Activated T-cell treated with anti-CD3 and anti-CD28 coated beads, Interleukin-2, amount 50 U/mL, for 48 hours (primary cell): ENCODE measurements at regions not wholly inside any gene's neighbourhood (a gene's known extent, or its start where the extent isn't known, plus 50 kb on each side); places are given as distances from the start of the nearest gene placed in this dataset.
A peak's percentile ranks its signal among the peaks of the same experiment; 100 is the strongest.

Experiments
- DNase-seq, 2 experiments: peaks; one replicate each; pipeline ENCODE4 v3.0.0-alpha.2; 2020

- DNase-seq, result peak; percentile 43 to 52
Observed at GRCh38 chr1:25033828-25034705, 104.0 kb upstream of the RUNX3 start.

- DNase-seq, result peak; percentile 36 to 42
Observed at GRCh38 chr1:25033030-25033827, 103.2 kb upstream of the RUNX3 start.

- DNase-seq, result peak; percentile 60 to 63
Observed at GRCh38 chr1:25031966-25032667, 102.0 kb upstream of the RUNX3 start.

- DNase-seq, result peak; percentile 81
Observed at GRCh38 chr1:25031601-25031965, 101.5 kb upstream of the RUNX3 start.

GRCh38 chr1:25030674-25031589 is 100.9 kb upstream of the RUNX3 start:
- peak; percentile 87 to 88 for DNase-seq

- no peak for DNase-seq
Observed at GRCh38 chr1:25030012-25030411, 99.9 kb upstream of the RUNX3 start.

- peak; percentile 77 to 78 for DNase-seq
Observed at GRCh38 chr1:25028907-25029599, 99.0 kb upstream of the RUNX3 start.

GRCh38 chr1:25028587-25028906 is 98.5 kb upstream of the RUNX3 start:
- DNase-seq, result no peak

- peak in 1 of 2 experiments; percentile 25 for DNase-seq
Observed at GRCh38 chr1:25027822-25028586, 97.9 kb upstream of the RUNX3 start.

- peak in 1 of 2 experiments; percentile 33 for DNase-seq
Observed at GRCh38 chr1:25026730-25027450, 96.8 kb upstream of the RUNX3 start.

- DNase-seq, result no peak
Observed at GRCh38 chr1:25026304-25026703, 96.2 kb upstream of the RUNX3 start.

GRCh38 chr1:25024615-25025350 is 94.7 kb upstream of the RUNX3 start:
- no peak for DNase-seq

- DNase-seq, result peak; percentile 68
Observed at GRCh38 chr1:25023826-25024225, 93.8 kb upstream of the RUNX3 start.

- no peak for DNase-seq
Observed at GRCh38 chr1:25023190-25023578, 93.1 kb upstream of the RUNX3 start.

- peak; percentile 93 to 95 for DNase-seq
Observed at GRCh38 chr1:25022361-25023189, 92.5 kb upstream of the RUNX3 start.

- no peak for DNase-seq
Observed at GRCh38 chr1:25021591-25022215, 91.6 kb upstream of the RUNX3 start.

- DNase-seq, result peak in 1 of 2 experiments; percentile 63
Observed at GRCh38 chr1:25020851-25021590, 90.9 kb upstream of the RUNX3 start.
